Progenitor cell of endocrine pancreas (in vitro differentiated cells): ENCODE measurements at regions not wholly inside any gene's neighbourhood (a gene's known extent, or its start where the extent isn't known, plus 50 kb on each side); places are given as distances from the start of the nearest gene placed in this dataset.

ENCODE experiments used
- DNase-seq: peaks from one replicate; pipeline ENCODE4 v3.0.0; 2021; ENCODE audit warnings: low spot score; ENCODE audit not compliant: unreplicated experiment
- H3K27ac Mint-ChIP-seq: 2 replicates; pipeline ENCODE4 v1.8.0; 2021; ENCODE audit warnings: mild to moderate bottlenecking, moderate library complexity, mixed read lengths
- H3K27me3 Mint-ChIP-seq: 2 replicates; pipeline ENCODE4 v1.8.0; 2021; ENCODE audit warnings: mixed read lengths
- H3K36me3 Mint-ChIP-seq: 2 replicates; pipeline ENCODE4 v1.8.0; 2022; ENCODE audit warnings: mixed read lengths; ENCODE audit not compliant: insufficient read depth
- H3K4me1 Mint-ChIP-seq: 2 replicates; pipeline ENCODE4 v1.8.0; 2021; ENCODE audit warnings: low read depth, mixed read lengths
- H3K4me3 Mint-ChIP-seq: 2 replicates; pipeline ENCODE4 v1.8.0; 2021; ENCODE audit warnings: low read depth, mild to moderate bottlenecking, moderate library complexity, mixed read lengths
- H3K9me3 Mint-ChIP-seq: 2 replicates; pipeline ENCODE4 v1.8.0; 2021; ENCODE audit warnings: low read depth, mixed read lengths
- CTCF ChIP-seq: fragments of 200-600 bp; sonication (generic); IDR thresholded peaks from one replicate; pipeline ENCODE4 v1.5.0; 2021; ENCODE audit warnings: antibody characterized with exemption, mild to moderate bottlenecking; ENCODE audit not compliant: unreplicated experiment

DNA sequence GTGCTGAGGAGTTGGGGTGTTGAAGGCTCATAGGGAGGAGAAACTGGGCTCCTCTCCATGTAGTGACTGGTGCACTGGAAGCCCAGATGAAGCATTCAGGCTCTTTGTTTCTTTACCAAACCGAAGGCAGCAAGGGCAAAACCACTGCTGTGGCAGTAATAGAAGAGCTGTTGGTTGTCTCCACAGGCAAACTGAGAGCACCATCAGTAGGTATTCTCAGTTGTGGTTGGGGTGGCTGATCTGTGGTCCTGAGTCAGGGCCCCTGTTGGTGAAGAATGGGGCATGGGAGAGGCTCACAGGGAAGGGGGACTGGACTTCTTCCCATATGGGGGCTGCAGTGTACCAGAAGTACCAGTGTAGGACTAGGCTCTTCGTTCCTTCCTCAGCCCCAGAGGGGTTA is 460.2 kb upstream of the IMPG1 start:
- Mint-ChIP-seq H3K4me3 (no peak overlapping the region), H3K4me1 (no peaks in the 10 kb centered on the region), H3K27me3 (no peaks in the 10 kb centered on the region), H3K27ac (no peak overlapping the region), H3K36me3 (no peaks in the 10 kb centered on the region), H3K9me3 (peaks cover 17% of the 10 kb centered on the region)
- no peak for DNase-seq
- no peak for TF ChIP-seq CTCF

GRCh38 chr6:76518443-76518842 is 446.0 kb upstream of the IMPG1 start:
- H3K9me3 Mint-ChIP-seq, result peaks cover 15% of the 10 kb centered on the region
- no peak overlapping the region for H3K27ac Mint-ChIP-seq
- H3K4me1 Mint-ChIP-seq, result no peaks in the 10 kb centered on the region
- no peak for TF ChIP-seq CTCF
- no peaks in the 10 kb centered on the region for H3K27me3 Mint-ChIP-seq
- no peaks in the 10 kb centered on the region for H3K36me3 Mint-ChIP-seq
- H3K4me3 Mint-ChIP-seq, result no peak overlapping the region
- no peak for DNase-seq

DNA sequence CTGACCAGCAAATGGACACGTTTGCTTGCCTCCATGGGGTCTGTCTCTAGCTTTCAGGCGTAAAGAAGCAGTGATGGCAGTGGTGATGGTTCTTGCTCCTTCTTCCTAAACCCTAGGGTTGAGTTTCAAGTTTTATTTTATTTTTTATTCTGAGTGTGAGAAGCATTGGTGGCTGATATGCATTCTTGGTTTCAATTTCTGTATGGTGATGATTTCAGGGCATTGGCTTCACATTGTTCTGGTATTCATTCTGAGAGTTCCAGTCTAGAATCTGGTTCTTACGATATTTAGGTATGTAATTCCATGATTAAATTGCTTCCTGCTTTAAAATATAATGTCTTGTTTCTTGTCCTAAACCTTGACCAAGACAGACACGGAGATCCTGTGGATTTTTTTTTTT is 444.5 kb upstream of the IMPG1 start:
- no peak for TF ChIP-seq CTCF
- no peaks in the 10 kb centered on the region for H3K27me3 Mint-ChIP-seq
- H3K27ac Mint-ChIP-seq, result no peak overlapping the region
- H3K4me3 Mint-ChIP-seq, result no peak overlapping the region
- H3K36me3 Mint-ChIP-seq, result no peaks in the 10 kb centered on the region
- DNase-seq, result no peak
- peaks cover 18% of the 10 kb centered on the region for H3K9me3 Mint-ChIP-seq
- H3K4me1 Mint-ChIP-seq, result no peaks in the 10 kb centered on the region

DNA sequence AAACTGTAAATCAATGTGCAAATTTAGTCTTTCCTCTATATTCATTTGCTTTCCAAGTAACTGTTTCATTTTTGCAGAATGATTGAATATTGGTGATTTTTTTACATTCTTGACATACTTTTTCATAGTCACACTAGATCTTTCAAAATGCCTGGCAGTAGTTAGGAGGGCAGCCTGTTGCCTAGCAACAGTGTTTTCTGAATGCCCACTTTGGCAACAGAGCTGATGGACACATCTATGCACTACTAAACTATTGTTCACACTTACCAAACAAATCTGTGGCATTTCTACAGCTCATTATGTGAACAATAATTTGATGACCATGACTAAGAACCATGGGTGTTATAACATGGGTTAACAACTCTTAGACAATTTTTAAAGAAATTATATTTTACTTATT is 438.0 kb upstream of the IMPG1 start:
- Mint-ChIP-seq H3K27ac (no peak overlapping the region), H3K27me3 (no peaks in the 10 kb centered on the region), H3K4me3 (no peak overlapping the region), H3K9me3 (peaks cover 8% of the 10 kb centered on the region), H3K4me1 (peaks cover 4% of the 10 kb centered on the region), H3K36me3 (no peaks in the 10 kb centered on the region)
- TF ChIP-seq CTCF, result no peak
- no peak for DNase-seq

DNA sequence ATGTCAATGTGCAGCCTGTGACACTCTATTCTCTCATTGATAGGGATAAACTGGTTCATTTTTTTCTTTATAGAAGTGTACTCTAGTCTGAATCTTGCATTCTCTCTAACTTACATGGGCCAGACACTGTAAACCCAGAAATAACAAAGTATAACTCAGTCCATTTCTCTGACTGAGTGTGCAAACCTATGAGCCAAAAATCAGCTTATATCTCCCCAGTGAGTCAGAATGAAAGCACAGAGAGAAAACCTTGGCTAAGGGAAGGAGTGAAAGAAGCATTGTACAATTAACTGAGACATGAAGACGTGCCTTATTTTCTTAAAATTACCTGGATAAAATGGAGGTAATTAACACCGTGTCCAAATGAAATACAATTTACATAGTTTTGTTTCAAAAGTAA is 436.9 kb upstream of the IMPG1 start:
- no peak for TF ChIP-seq CTCF
- Mint-ChIP-seq H3K4me1 (peaks cover 4% of the 10 kb centered on the region), H3K36me3 (no peaks in the 10 kb centered on the region), H3K4me3 (no peak overlapping the region), H3K27ac (no peak overlapping the region), H3K9me3 (peaks cover 8% of the 10 kb centered on the region), H3K27me3 (no peaks in the 10 kb centered on the region)
- DNase-seq, result no peak

- no peak for DNase-seq
- Mint-ChIP-seq H3K27ac (no peak overlapping the region), H3K36me3 (no peaks in the 10 kb centered on the region), H3K4me3 (no peak overlapping the region), H3K4me1 (peaks cover 4% of the 10 kb centered on the region), H3K27me3 (no peaks in the 10 kb centered on the region), H3K9me3 (peaks cover 8% of the 10 kb centered on the region)
- no peak for TF ChIP-seq CTCF
Observed at GRCh38 chr6:76506808-76507207, 434.3 kb upstream of the IMPG1 start.
